GM21576 (cell line): ENCODE measurements at regions not wholly inside any gene's neighbourhood (a gene's known extent, or its start where the extent isn't known, plus 50 kb on each side); places are given as distances from the start of the nearest gene placed in this dataset.
A peak's percentile ranks its signal among the peaks of the same experiment; 100 is the strongest.

Source experiments
- ATAC-seq: cut with Tn5 transposase; IDR thresholded peaks from one replicate; pipeline ENCODE4 v1.9.1; 2021; ENCODE audit warnings: mild to moderate bottlenecking, moderate library complexity; ENCODE audit not compliant: unreplicated experiment

DNA sequence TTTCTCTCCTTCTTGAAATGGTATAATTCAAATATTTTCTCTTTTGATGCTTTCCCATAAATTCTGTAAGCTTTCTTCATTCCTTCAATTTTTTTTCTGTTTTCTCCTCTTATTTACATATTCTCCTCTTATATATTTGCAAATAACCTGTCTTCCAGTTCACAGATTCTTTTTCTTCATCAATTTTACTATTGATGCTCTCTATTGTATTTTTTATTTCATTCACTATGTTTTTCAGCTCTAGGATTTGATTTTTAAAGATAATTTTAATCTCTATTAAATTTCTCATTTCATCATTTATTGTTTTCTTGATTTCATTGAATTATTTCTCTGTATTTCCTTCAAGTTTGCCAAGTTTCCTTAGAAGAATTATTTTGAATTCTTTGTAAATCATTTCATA, 54.0 kb upstream of the PRPS1L1 start:
- ATAC-seq: no peak

DNA sequence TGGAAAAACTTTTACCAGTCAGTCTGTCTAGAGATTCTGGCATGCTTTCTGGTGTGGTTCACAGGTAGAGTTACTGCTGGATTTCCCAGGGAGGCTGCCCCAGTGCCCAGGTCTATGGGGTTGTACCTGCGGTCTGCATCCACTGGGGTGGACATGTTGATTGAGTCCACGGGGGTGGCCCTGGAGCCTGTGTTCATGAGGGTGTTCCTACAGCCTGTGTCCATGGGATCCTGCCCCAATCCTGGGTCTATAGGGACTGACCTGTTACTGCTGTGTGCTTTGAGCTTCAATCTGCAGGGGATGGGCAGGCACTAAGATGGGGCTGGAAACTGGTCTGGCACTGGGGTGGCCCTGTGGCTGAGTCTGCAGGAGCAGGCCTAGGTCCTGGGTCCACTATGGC, 54.5 kb upstream of the PRPS1L1 start:
- ATAC-seq: no peak

DNA sequence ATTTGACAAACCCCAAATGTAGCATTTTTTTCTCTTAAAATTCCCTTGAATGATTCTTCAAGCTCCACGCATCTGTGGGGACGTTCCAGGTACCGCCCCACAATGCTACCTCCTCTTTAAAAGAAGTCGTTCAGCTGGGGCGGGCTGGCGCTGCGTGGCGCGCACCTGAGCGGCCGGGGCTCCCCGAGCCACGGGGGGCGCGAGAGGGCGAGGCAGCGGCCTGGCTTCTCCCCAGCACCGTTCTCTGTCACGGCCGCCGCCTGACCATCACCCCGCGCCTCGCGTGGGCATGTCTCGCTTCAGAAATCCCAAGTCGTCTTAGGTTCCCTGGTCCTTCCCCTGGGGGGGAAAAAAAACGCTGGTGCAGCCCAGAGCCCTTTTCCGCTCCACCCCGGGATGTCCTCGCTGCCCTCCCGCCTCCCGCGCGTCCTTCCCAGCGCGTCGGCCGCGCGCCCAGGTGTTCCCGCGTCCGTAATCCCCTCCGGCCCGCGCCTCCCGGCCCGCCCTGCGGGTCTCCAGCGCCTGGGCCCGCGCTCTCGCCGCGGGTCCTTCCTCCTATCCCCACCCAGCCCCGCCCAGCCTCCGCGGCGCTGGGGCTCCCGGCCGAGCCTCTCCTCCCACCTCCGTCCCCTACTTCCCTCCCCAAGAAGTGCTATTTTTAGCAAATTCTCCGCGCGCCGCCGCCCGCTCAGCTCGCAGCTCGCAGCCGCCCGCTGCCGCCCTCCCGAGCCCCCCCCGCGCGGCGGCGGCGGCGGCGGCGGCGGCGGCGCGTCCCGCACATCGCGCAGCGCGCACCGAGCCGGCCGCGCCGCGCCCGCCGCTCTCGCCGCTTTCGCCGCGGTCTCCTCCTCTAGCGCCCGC, 58.7 kb upstream of the PRPS1L1 start:
- ATAC-seq: no peak

DNA sequence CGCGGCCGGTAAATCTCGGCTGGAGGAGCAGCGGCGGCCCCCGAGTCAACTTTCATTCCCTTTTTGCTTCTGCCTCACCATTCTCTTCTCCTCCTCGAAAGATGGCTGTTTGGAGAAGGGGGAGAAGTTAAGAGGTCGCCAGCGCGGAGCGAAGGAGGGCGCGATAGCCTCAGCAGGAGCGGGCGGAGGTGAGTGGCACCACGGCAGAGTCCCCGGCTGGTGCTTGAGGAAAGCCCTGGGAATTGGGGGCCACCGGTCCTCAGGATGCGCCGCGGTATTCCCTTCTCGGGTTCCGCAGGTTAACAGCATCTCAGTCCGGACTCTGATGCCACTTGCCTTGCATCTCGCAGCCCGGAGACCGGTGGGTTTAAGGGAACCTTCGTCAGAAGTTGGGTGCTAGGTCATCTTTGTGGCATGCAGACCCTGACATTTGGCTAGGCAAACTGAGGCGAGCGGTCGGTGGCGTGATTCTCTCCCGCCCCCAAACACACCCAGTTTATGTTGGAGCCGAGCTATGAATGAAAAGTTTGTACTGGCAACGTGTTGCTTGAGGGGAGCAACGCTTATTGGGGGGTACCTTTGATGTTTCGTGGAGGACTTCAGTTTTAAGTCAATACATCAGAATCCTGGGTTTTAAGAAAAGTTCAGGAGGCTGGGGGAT, 59.5 kb upstream of the PRPS1L1 start:
- no peak for ATAC-seq

DNA sequence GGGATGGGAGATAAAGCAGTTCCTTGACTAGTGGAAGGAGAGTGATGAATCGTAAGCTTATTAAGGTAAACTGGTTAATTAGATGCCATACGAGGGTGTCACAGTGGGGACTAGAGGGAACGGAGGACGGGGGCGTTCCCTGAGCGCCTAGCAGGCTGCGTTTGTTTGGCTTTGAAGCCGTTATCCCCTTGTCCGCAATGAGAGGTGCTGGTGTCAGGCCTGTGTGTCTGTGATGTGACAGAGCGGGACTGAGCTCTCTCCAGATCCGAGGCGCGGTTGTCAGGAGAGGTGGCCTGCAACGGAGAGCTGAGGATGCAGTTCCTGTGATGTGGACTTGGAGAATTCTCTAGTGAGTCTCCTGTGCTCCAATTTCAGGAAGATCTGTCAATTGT, 60.0 kb upstream of the PRPS1L1 start:
- no peak for ATAC-seq

DNA sequence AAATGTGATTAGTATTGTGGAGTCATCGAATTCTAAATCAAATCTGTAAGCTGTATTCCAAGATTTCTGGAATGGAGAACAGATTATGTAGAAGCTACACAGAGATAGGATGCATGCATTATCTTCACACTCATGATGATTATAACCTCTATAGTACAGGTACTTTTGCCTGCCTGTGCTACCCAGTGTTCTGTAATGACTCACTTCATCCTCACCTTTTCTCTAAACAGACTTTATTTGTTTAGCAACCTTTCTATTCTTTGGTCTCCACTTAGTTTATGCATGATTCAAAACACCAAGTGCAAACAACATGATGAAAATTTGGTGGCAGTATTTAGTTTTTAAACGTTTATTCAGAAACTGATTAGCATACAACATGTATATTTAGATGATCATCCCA, 68.4 kb upstream of the PRPS1L1 start:
- ATAC-seq: no peak

DNA sequence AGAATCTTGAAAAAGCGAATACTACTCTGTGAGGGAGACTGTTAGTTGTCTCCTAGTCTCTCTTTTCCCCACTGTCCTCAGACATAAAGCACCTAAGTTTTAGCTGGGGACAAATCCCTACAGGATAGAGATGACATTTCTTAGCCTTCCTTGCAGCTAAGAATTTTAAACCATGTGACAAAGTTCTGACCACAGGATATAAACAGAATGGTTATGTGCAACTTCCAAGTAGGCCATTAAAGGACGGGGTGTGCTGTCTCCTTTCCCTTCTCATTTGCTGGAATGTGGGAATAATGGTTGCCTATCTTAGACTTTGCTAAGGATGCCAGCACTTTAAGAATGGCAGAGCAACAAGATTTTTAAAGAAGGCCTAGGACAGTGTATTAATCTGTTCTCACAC, 74.9 kb upstream of the PRPS1L1 start:
- ATAC-seq: no peak

DNA sequence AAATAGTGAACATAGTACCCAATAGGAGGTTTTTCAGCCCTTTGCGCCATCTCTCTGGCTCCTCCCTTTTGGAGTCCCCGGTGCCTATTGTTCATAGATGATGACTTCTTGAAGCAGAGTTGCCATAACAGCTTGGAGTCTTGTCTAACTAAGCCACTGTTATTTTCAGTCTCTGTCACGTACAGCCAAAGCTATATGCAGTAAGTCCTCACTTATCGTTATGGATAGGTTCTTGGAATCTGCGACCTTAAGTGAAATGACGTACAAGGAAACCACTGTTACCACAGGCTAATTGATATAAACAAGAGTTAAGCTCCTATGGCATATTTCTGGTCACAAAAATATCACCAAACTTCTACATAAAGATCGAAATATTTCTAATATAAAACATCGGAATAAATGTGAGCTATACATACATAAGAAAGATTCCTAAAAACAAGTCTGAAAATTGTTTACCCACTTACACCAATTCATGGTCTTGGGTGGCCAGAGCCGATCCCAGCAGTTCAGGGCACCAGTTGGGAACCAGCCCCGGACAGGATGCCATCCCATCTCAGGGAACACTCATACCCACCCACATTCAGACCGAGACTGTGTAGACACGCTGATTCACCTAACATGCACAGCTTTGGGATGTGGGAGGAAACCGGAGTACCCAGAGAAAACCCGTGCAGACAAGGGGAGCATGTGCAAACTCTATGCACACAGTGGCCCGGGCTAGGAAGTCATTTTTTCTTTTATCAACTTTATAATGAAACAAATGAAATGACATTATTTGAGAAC, 76.0 kb upstream of the PRPS1L1 start:
- no peak for ATAC-seq

DNA sequence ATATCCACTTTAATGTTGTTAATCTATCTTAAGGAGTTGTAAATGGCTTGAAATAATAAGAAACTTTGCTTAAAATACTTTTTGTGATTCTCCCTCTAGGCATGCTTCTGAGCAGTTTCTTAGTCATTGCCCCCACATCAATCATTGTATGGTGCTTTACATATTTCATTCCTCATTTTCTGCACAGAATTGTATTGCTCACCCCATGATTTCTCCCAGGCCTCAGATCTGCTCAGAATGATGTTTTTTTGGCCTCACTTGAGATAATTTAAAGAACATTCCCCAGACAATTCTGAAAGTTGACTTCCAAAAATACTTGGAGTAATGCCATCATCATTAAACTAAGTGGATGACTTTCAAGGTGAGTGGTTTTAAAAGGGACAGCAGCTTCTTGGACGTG, 82.1 kb upstream of the PRPS1L1 start:
- no peak for ATAC-seq

DNA sequence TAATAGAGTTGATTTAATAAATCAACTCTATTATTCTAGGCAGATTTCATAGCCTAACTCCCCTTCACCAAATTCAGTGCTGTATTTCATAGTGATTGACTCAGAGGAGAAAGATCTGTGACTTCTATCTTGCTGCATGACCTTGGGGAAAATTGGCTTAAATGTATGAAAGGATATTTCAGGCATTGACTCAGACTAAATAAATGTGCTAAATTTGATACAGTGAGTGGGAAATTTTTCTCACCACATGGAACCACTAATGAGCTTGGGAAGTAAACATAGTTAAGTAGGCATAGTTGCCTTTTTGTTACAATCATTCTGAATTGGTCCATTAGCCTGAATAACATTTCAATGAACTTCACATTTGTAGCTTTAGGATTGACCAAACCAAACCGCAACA, 89.0 kb upstream of the PRPS1L1 start:
- ATAC-seq: no peak

DNA sequence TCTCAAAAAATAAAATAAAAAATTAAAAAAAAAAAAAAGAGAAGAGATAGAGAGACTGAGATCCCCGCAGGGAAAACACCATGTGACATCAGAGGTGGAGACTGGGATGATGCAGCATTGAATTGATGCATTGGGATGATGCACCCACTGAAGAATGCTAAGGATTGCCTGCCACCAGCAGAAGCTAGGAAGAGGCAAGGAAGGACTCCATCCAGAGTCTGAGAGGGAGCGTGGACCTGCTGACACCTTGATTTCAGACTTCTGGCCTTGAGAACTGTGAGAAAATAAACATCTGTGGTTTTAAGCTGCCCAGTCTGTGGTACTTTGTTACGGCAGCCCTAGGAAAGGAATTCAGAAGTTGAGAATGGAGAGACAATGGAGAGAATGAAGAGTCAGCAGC, 89.8 kb upstream of the PRPS1L1 start:
- no peak for ATAC-seq

DNA sequence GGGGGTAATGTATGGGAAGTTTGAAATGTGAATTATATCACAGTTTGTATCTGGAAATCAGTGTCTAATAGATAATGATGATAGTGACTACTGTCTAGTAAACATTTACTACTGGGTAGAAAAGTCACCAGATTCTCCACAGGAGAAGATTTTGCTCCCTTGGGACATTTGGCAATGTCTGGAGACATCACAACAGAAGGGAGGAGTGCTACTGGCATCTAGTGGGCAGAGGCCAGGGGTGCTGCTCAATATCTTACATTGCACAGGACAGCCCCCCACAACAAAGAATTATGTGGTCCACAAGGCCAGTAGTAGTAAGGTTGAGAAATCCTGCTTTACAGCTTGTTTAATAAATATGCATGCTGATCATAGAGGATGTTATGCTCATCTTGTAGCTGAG, 92.3 kb upstream of the PRPS1L1 start:
- ATAC-seq: no peak

DNA sequence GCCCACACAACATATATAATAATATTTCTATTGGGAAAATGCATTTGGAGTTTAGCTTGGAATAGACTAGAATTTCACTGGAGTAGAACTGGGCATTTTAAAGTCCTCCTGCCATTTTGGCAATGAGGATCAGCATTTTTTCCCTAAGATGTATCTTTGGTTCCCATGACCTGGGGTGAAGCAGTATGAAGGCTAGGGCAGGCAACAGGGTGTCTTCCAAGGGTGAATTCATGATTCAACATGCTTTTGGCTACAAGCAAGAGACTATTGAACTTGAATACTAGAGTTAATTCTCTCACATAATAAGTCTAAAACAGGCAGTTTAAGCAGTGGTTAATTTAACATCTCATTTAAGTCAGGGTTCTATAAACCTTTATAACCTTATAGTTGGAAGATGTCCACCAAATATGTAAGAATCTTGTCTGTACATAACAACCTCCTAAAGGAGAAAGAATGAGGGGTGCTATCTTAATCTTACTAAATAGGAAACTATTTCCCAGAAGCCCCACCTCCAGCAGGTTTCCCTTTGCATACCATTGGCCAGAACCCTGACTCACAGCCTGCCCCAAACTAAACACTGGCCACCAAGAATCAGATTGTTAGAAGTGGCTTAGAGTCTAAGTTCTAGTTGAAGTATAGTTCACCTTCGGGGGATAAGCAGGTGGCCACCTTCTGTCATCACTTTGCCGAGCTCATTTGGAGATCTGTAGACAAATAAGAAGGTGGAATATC, 96.0 kb upstream of the PRPS1L1 start:
- ATAC-seq: no peak

DNA sequence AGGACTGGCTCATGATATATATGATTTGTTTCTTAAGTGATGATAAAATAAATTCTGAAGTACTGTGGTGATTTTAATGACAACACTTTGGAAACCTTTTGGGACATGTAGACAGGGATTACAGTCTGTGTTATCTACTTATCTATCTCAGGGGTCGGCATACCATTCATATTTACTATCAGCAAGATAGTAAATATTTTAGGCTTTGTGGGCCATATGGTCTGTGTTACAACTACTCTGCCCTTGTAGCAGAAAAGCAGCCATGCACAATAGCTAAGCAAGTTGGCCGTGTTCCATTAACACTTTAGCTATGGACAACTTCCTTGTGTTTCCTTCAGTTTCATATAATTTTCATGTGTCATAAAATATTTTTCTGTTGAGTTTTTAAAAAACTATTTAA, 97.8 kb upstream of the PRPS1L1 start:
- no peak for ATAC-seq

DNA sequence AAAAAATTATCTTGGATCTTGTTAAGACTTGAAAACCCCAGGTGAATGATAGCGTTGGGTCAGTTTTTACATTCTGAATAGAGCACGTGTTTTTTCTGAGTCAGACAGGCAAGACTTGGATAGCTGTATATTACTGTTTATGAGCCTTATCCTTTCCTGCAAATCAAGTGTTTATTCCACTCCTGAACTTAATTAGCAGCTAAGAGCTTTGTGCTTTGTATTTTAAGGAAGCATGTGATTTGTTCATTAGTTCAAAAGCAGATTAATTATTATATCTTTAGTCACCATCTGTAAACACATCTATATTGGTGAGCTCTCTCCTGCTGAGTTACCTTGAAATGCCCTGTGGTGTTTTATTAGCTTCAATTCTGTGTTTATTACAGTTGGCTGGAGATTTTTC, 98.6 kb upstream of the PRPS1L1 start:
- ATAC-seq: no peak

DNA sequence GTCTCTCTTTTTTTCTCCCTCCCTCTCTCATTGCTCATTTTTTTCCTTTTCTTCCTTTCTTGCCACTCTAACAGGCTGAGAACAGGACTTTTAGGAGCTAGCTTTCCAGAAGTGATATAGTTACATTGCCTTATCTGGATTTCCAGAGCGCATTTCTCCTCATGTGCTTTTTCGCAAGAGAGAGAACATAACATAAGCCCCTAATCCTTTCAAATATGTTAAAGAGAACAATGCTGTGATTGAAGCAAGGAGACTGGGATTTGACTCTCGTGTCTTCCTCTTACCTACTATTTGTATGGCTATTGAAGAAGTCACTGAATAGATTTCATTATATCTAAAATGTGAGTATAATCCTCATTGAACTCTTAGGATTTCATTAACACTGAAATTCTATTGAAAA, 101.2 kb upstream of the PRPS1L1 start:
- ATAC-seq: no peak

DNA sequence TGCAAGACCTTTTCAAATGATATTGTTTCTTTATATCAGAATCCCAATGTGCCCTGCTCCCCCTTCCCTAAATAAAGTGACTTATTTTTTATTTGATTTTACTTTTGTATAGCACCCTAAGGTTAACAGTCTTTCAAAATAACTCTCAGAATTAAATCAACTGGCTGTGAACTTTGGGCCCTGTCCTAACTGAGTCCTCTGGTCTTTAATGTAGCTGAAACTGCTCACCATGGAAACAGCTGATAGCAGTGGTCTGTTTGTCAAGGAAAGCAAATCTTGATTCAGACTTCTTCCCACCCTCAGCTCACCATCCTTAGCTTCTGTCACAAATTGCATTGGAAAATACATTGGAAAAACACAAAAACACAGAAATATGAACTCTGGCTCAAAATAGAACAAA, 105.2 kb upstream of the PRPS1L1 start:
- ATAC-seq: no peak

DNA sequence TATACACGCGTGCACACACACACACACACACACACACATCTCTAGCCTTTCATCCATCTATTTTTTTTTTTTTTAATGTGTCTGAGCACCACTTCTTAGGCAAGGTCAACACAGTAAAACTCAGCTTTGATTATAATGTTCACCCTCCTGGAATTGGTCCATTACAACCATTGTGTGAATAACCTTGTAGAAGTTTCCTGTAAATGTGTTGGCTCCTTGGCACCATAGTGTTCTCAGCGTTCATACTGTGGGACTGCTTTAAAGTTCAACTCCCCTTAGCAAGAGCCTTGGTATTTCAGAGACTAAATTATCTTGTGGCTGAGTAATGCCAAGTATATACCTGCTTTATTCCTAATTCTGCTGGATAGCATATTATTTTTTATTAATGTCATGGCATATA, 106.3 kb upstream of the PRPS1L1 start:
- ATAC-seq: no peak

DNA sequence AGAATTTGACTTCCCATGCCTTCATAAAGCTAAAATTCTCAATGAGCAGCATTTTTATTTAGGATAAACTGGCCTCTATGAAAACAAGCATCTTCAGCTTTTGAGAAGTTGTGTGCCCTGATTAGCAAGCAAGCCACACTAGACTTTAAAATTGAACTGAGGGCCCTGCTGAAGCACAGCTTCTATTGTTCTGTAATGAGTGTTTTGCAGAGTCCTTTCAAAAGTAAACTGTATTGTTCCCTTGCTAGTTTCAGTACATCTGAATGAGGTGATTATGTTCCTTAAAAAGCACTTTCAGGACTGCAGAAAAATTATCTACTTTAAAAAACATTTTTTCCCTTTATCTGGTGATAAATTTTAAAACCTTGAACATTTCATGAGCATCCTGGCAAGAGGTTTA, 113.3 kb upstream of the PRPS1L1 start:
- no peak for ATAC-seq

DNA sequence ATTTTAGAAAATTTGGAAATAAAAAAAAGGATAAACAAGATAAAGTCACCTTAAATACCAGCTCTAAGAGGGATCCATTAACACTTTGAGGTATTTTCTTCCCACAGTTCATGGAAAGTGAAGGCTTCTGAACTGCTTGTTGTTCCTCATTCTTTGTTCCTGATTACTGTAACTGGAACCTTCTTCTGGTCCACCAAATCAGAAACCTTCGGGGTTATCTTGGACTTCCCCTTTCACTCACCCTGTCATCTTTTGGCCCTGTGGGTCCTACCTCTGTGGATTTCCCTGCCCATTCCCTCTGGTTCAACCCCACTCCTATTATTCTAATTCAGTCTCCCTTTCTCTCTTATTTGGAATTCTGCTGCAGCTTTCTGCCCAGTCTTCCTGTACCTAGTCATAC, 116.5 kb upstream of the PRPS1L1 start:
- ATAC-seq: peak; percentile 49

DNA sequence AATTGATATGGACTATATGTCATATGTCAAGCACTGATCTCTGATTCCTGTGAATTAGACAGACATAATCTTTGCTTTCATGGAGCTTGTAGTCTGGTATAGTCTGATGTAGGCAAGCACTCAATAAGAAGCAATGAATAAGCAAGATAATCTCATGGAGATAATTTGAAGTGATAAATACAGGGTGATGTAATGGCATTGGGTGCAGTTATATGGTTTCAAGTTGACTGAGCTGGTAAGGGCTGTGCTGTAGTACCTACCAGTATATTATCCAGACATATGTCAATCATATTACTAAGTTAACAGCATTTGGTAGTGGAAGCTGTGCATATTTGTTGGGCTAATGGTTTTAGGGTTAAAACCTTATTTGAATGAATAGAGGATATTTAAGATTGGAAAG, 117.5 kb upstream of the PRPS1L1 start:
- ATAC-seq: no peak
